IMR-90 (cell line): ENCODE measurements at regions not wholly inside any gene's neighbourhood (a gene's known extent, or its start where the extent isn't known, plus 50 kb on each side); places are given as distances from the start of the nearest gene placed in this dataset.

Experiments
- BHLHE40 ChIP-seq: fragments of 150-350 bp; IDR thresholded peaks from 2 replicates; pipeline ENCODE4 v1.6.1; 2016; ENCODE audit warnings: mild to moderate bottlenecking, low read depth, low read length
- CHD1 ChIP-seq: IDR thresholded peaks from 2 replicates; pipeline ENCODE4 v1.6.1; 2012; ENCODE audit warnings: low read depth, low read length, improper control_type of control experiment
- CTCF ChIP-seq: conservative IDR thresholded peaks from 2 replicates; pipeline ENCODE4 v1.5.1; 2012; ENCODE audit warnings: mild to moderate bottlenecking, low read depth, low read length, improper control_type of control experiment
- ELK1 ChIP-seq: fragments of 150-350 bp; IDR thresholded peaks from 2 replicates; pipeline ENCODE4 v1.6.1; 2016; ENCODE audit warnings: low read depth, mild to moderate bottlenecking, low read length, moderate library complexity, borderline replicate concordance
- MAZ ChIP-seq: IDR thresholded peaks from 2 replicates; pipeline ENCODE4 v1.6.1; 2012; ENCODE audit warnings: low read depth, mild to moderate bottlenecking, low read length, improper control_type of control experiment, moderate library complexity, borderline replicate concordance
- POLR2A ChIP-seq: IDR thresholded peaks from 2 replicates; pipeline ENCODE4 v1.6.1; 2012; ENCODE audit warnings: mild to moderate bottlenecking, low read depth, low read length
- USF2 ChIP-seq: fragments of 150-350 bp; IDR thresholded peaks from 2 replicates; pipeline ENCODE4 v1.6.1; 2017; ENCODE audit warnings: mild to moderate bottlenecking, antibody characterized with exemption, low read length, low read depth

- TF ChIP-seq CTCF (no peak), CHD1 (no peak), USF2 (no peak), BHLHE40 (no peak), POLR2A (no peak), ELK1 (no peak), MAZ (no peak)
Measured at GRCh38 chr6:81995548-81996289, 243.2 kb upstream of the TENT5A start.
